IPS DF 19.7 (cell line): ENCODE measurements at regions not wholly inside any gene's neighbourhood (a gene's known extent, or its start where the extent isn't known, plus 50 kb on each side); places are given as distances from the start of the nearest gene placed in this dataset.
A peak's percentile ranks its signal among the peaks of the same experiment; 100 is the strongest.
"Not testable (repeated sequence)": the region's sequence is repeated elsewhere in the genome, so short reads cannot be mapped to it uniquely, and the experiment has no call there.

Experiments
- DNase-seq: peaks from one replicate; pipeline ENCODE4 v3.0.0-alpha.2; 2013; ENCODE audit warnings: low read depth, low spot score

- DNase-seq, result no peak
These were observed 365.5 kb downstream of the CXXC4 start for GRCh38 chr4:104129243-104129642.

- DNase-seq, result no peak
These were observed 365.9 kb downstream of the CXXC4 start for GRCh38 chr4:104128850-104129213.

- DNase-seq, result no peak
These were observed 366.5 kb downstream of the CXXC4 start for GRCh38 chr4:104128031-104128849.

GRCh38 chr4:104123021-104123420, 371.7 kb downstream of the CXXC4 start:
- DNase-seq, result no peak

- DNase-seq, result no peak
These were observed 376.9 kb downstream of the CXXC4 start for GRCh38 chr4:104117776-104118175.

GRCh38 chr4:104113850-104114249, 380.8 kb downstream of the CXXC4 start:
- no peak for DNase-seq

- no peak for DNase-seq
These were observed 379.4 kb upstream of the TACR3 start for GRCh38 chr4:104099141-104099540.

GRCh38 chr4:104093247-104093646, 373.5 kb upstream of the TACR3 start:
- no peak for DNase-seq

GRCh38 chr4:104073229-104073628, 353.4 kb upstream of the TACR3 start:
- DNase-seq, result no peak

GRCh38 chr4:104066533-104066932, 346.7 kb upstream of the TACR3 start:
- DNase-seq, result no peak

GRCh38 chr4:104064646-104065577, 345.1 kb upstream of the TACR3 start:
- DNase-seq, result no peak

GRCh38 chr4:104063341-104063740, 343.6 kb upstream of the TACR3 start:
- DNase-seq, result no peak

- DNase-seq, result no peak
These were observed 324.6 kb upstream of the TACR3 start for GRCh38 chr4:104044369-104044768.

- DNase-seq, result no peak
These were observed 313.1 kb upstream of the TACR3 start for GRCh38 chr4:104032896-104033295.

- no peak for DNase-seq
These were observed 305.5 kb upstream of the TACR3 start for GRCh38 chr4:104025251-104025650.

GRCh38 chr4:104022831-104023230, 303.0 kb upstream of the TACR3 start:
- no peak for DNase-seq

GRCh38 chr4:104022226-104022625, 302.4 kb upstream of the TACR3 start:
- DNase-seq, result no peak

- no peak for DNase-seq
These were observed 300.9 kb upstream of the TACR3 start for GRCh38 chr4:104020641-104021040.

- DNase-seq, result no peak
These were observed 297.4 kb upstream of the TACR3 start for GRCh38 chr4:104017213-104017612.

GRCh38 chr4:104015680-104016079, 295.9 kb upstream of the TACR3 start:
- peak; percentile 2 for DNase-seq

GRCh38 chr4:104010722-104011121, 290.9 kb upstream of the TACR3 start:
- no peak for DNase-seq

- DNase-seq, result not testable (repeated sequence)
These were observed 282.5 kb upstream of the TACR3 start for GRCh38 chr4:104002318-104002717.

GRCh38 chr4:103998756-103999155, 279.0 kb upstream of the TACR3 start:
- no peak for DNase-seq
